ENCODE measurements at regions not wholly inside any gene's neighbourhood (a gene's known extent, or its start where the extent isn't known, plus 50 kb on each side); places are given as distances from the start of the nearest gene placed in this dataset.
"Not testable (repeated sequence)": the region's sequence is repeated elsewhere in the genome, so short reads cannot be mapped to it uniquely, and the experiment has no call there.

GRCh38 chr12:107826276-107826675, 51.8 kb downstream of the ASCL4 start:
- no peak for DNase-seq (ENCODE audit: low read depth in 4 of 4, low spot score in 3 of 4)

GRCh38 chr12:107829271-107829670, 54.8 kb downstream of the ASCL4 start:
- no peak for DNase-seq (ENCODE audit: low read depth in 4 of 4, low spot score in 3 of 4)

GRCh38 chr12:107832441-107832840, 57.9 kb downstream of the ASCL4 start:
- no peak for DNase-seq (ENCODE audit: low read depth in 4 of 4, low spot score in 3 of 4)

GRCh38 chr12:107840186-107840585, 65.7 kb downstream of the ASCL4 start:
- DNase-seq (ENCODE audit: low read depth in 4 of 4, low spot score in 3 of 4) = no peak

- no peak for DNase-seq (ENCODE audit: low read depth in 4 of 4, low spot score in 3 of 4)
Observed at GRCh38 chr12:107843351-107844311, 69.1 kb downstream of the ASCL4 start.

- DNase-seq (ENCODE audit: low read depth in 4 of 4, low spot score in 3 of 4) = no peak
Observed at GRCh38 chr12:107844312-107844921, 69.9 kb downstream of the ASCL4 start.

- no peak for DNase-seq (ENCODE audit: low read depth in 4 of 4, low spot score in 3 of 4)
Observed at GRCh38 chr12:107845226-107845979, 70.9 kb downstream of the ASCL4 start.

- DNase-seq (ENCODE audit: low read depth in 4 of 4, low spot score in 3 of 4) = no peak
Observed at GRCh38 chr12:107845980-107846659, 71.6 kb downstream of the ASCL4 start.

GRCh38 chr12:107847430-107847829, 72.9 kb downstream of the ASCL4 start:
- DNase-seq (ENCODE audit: low read depth in 4 of 4, low spot score in 3 of 4) = no peak

GRCh38 chr12:107847830-107848229, 73.3 kb downstream of the ASCL4 start:
- DNase-seq (ENCODE audit: low read depth in 4 of 4, low spot score in 3 of 4) = no peak

GRCh38 chr12:107853479-107853878, 79.0 kb downstream of the ASCL4 start:
- DNase-seq (ENCODE audit: low read depth in 4 of 4, low spot score in 3 of 4) = no peak

GRCh38 chr12:107855471-107855870, 81.0 kb downstream of the ASCL4 start:
- DNase-seq (ENCODE audit: low read depth in 4 of 4, low spot score in 3 of 4) = no peak

- DNase-seq (ENCODE audit: low read depth in 4 of 4, low spot score in 3 of 4) = no peak
Observed at GRCh38 chr12:107856096-107856495, 81.6 kb downstream of the ASCL4 start.

- DNase-seq (ENCODE audit: low read depth in 4 of 4, low spot score in 3 of 4) = no peak
Observed at GRCh38 chr12:107857191-107857590, 82.7 kb downstream of the ASCL4 start.

GRCh38 chr12:107859367-107859766, 84.9 kb downstream of the ASCL4 start:
- no peak for DNase-seq (ENCODE audit: low read depth in 4 of 4, low spot score in 3 of 4)

- no peak for DNase-seq (ENCODE audit: low read depth in 4 of 4, low spot score in 3 of 4)
Observed at GRCh38 chr12:107864235-107864634, 89.7 kb downstream of the ASCL4 start.

- DNase-seq (ENCODE audit: low read depth in 4 of 4, low spot score in 3 of 4) = not testable (repeated sequence)
Observed at GRCh38 chr12:107864727-107865126, 90.2 kb downstream of the ASCL4 start.

- DNase-seq (ENCODE audit: low read depth in 4 of 4, low spot score in 3 of 4) = no peak
Observed at GRCh38 chr12:107873223-107873622, 98.7 kb downstream of the ASCL4 start.

GRCh38 chr12:107875786-107876185, 101.3 kb downstream of the ASCL4 start:
- DNase-seq (ENCODE audit: low read depth in 4 of 4, low spot score in 3 of 4) = no peak

GRCh38 chr12:107884769-107885694, 110.5 kb downstream of the ASCL4 start:
- no peak for DNase-seq (ENCODE audit: low read depth in 4 of 4, low spot score in 3 of 4)
